ENCODE measurements at regions not wholly inside any gene's neighbourhood (a gene's known extent, or its start where the extent isn't known, plus 50 kb on each side); places are given as distances from the start of the nearest gene placed in this dataset.
A peak's percentile ranks its signal among the peaks of the same experiment; 100 is the strongest.
"Not testable (repeated sequence)": the region's sequence is repeated elsewhere in the genome, so short reads cannot be mapped to it uniquely, and the experiment has no call there.

DNA sequence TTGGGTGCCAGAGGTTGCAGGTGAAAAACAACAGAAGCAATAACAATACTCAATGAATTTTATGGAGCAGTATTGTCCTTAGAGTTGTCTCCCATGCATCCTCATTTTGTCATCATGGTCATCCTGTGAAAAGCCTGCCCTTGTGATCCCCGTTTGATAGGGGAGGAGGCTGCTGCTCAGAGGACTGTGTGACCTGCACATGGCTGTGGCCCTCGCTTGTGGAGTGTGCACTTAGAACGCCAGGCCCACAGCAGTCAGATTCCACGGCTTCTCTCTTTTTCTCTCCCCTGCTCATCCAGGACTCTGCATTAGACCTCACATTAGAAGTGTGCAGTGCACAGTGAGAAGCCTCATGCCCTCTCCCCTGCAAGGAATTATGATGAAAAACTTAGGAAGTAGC lies 491.1 kb upstream of the KLF6 start:
- Histone ChIP-seq H3K27me3 (no peaks in the 10 kb centered on the region), H3K9me3 (no peaks in the 10 kb centered on the region), H3K4me3 (no peak overlapping the region), H3K27ac (no peak overlapping the region), H3K4me1 (peaks cover 0 to 19% of the 10 kb centered on the region in 2 donors), H3K36me3 (no peaks in the 10 kb centered on the region)
- TF ChIP-seq, protein P1, sequence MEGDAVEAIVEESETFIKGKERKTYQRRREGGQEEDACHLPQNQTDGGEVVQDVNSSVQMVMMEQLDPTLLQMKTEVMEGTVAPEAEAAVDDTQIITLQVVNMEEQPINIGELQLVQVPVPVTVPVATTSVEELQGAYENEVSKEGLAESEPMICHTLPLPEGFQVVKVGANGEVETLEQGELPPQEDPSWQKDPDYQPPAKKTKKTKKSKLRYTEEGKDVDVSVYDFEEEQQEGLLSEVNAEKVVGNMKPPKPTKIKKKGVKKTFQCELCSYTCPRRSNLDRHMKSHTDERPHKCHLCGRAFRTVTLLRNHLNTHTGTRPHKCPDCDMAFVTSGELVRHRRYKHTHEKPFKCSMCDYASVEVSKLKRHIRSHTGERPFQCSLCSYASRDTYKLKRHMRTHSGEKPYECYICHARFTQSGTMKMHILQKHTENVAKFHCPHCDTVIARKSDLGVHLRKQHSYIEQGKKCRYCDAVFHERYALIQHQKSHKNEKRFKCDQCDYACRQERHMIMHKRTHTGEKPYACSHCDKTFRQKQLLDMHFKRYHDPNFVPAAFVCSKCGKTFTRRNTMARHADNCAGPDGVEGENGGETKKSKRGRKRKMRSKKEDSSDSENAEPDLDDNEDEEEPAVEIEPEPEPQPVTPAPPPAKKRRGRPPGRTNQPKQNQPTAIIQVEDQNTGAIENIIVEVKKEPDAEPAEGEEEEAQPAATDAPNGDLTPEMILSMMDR (IDR thresholded peaks at IDR 0.05): no peak
- DNase-seq (ENCODE audit: low spot score): no peak

- H3K27ac ChIP-seq; H3K9me3 ChIP-seq; H3K4me1 ChIP-seq; H3K27me3 ChIP-seq; DNase-seq (ENCODE audit: low spot score); H3K4me3 ChIP-seq; H3K36me3 ChIP-seq: not testable (repeated sequence)
Observed at GRCh38 chr10:4274671-4275070, 489.7 kb upstream of the KLF6 start.

DNA sequence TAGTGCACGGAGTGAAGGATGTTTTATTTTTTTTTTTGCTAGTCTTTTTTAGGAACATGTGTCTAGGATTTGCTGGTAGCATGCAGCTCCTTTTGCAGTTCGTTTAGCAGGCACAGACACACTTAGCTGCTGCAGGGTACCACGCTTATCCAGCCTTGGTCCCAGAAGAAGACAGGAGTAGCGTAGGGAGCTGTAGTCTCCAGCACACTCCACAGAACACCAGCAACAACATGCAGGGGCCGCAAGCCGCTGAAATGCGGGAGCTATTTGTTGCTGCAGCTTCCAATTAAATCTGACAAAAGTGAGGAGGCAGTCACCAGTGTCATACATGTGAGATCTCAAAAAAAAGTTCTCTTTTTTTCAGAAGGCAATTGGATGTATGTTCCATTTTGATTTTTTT lies 486.2 kb upstream of the KLF6 start:
- Histone ChIP-seq H3K4me3 (no peak overlapping the region), H3K4me1 (peaks cover 0 to 19% of the 10 kb centered on the region in 2 donors), H3K36me3 (no peaks in the 10 kb centered on the region), H3K9me3 (no peaks in the 10 kb centered on the region), H3K27ac (no peak overlapping the region), H3K27me3 (no peaks in the 10 kb centered on the region)
- TF ChIP-seq, protein P1 (IDR thresholded peaks at IDR 0.05): no peak
- DNase-seq (ENCODE audit: low spot score): no peak

GRCh38 chr10:4270116-4270515 lies 485.1 kb upstream of the KLF6 start:
- no peak for DNase-seq (ENCODE audit: low spot score)
- no peak overlapping the region for H3K4me3 ChIP-seq
- H3K9me3 ChIP-seq: no peaks in the 10 kb centered on the region
- TF ChIP-seq, protein P1 (IDR thresholded peaks at IDR 0.05): no peak
- H3K36me3 ChIP-seq: no peaks in the 10 kb centered on the region
- no peak overlapping the region for H3K27ac ChIP-seq
- H3K4me1 ChIP-seq: peaks cover 0 to 19% of the 10 kb centered on the region in 2 donors
- H3K27me3 ChIP-seq: no peaks in the 10 kb centered on the region

DNA sequence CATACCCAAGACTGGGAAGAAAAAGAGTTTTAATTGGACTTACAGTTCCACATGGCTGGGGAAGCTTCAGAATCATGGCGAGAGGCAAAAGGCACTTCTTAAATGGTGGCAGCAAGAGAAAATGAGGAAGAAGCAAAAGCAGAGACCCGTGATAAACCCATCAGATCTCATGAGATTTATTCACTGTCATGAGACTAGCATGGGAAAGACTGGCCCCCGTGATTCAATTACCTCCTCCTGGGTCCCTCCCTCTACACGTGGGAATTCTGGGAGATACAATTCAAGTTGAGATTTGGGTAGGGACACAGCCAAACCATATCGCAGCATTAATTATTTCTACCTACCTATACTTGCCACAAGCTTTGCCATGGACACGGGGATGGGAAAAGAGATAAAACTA lies 483.5 kb upstream of the KLF6 start:
- H3K36me3 ChIP-seq; DNase-seq (ENCODE audit: low spot score); H3K27me3 ChIP-seq; H3K27ac ChIP-seq; H3K4me3 ChIP-seq; H3K9me3 ChIP-seq: not testable (repeated sequence)
- H3K4me1 ChIP-seq: peaks cover 0 to 25% of the 10 kb centered on the region in 2 donors

DNA sequence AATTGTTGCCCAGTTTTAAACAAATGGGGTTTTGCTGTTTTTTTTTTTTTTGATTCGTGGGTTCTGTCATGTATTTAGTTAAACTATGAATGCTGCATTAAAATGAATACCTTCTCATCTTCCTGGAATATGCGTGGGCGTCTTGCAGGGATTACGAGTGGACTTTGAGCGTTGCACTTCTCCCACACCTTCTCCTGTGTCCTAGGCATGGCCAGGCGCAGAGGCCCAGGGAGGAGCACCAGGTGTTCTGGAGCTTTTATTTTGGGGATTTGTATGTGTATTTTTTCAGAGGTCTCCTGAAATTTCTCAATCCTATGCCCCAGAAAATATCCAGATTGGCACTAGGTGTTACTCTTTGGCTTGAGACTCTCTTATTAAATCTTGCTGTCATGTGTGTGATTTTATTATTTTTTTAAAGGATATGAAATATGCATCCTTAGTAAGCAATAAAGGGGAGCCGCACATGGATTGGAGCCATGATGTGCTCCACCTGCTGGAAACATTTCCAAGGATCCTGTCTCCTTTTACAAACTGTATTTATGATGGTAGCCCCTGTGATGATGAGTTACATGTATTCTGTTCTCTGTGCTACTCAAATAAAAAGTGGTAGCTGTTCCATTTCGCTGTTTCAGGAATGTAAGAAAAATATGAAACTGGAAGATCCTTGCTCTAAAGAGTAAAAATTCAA lies 482.2 kb upstream of the KLF6 start:
- Histone ChIP-seq H3K27me3 (no peaks in the 10 kb centered on the region), H3K27ac (no peak overlapping the region), H3K9me3 (no peaks in the 10 kb centered on the region), H3K4me3 (no peak overlapping the region), H3K4me1 (peaks cover 0 to 32% of the 10 kb centered on the region in 2 donors), H3K36me3 (no peaks in the 10 kb centered on the region)
- TF ChIP-seq, protein P1 (IDR thresholded peaks at IDR 0.05): peak in 1 of 2 donors; percentile 27
- DNase-seq (ENCODE audit: low spot score): no peak

Data from right atrium auricular region (tissue), 2 donors.